COLO668 (cell line): ENCODE measurements at regions not wholly inside any gene's neighbourhood (a gene's known extent, or its start where the extent isn't known, plus 50 kb on each side); places are given as distances from the start of the nearest gene placed in this dataset.
A peak's percentile ranks its signal among the peaks of the same experiment; 100 is the strongest.

Source experiments
- DNase-seq: peaks from one replicate; lab custom pipeline; 2025; ENCODE audit not compliant: unreplicated experiment; lab: John Stamatoyannopoulos, UW

- DNase-seq = no peak
Measured at GRCh38 chr17:52758481-52758880, 600.0 kb upstream of the CA10 start.

- DNase-seq = no peak
Measured at GRCh38 chr17:52756746-52757145, 598.2 kb upstream of the CA10 start.

- no peak for DNase-seq
Measured at GRCh38 chr17:52754838-52755237, 596.3 kb upstream of the CA10 start.

GRCh38 chr17:52751051-52751450 is 592.5 kb upstream of the CA10 start:
- DNase-seq = peak; percentile 7

- DNase-seq = no peak
Measured at GRCh38 chr17:52744179-52744578, 585.7 kb upstream of the CA10 start.

DNA sequence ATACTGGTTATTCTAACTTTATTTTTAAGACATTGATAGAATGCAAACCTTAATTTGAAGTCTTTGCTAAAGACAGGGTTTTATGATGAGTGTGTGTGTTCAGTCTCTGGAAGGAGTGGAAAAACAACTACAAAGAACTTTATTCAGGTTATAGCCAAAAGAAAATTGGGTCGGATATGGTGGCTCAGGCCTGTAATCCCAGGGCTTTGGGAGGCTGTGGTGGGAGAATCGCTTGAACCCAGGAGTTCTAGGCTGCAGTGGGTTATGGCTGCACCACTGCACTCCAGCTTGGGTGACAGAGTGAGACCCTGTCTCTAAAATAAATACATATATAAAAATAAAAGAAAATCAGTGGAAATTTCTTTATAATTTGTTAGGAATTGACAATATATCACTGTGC is 581.5 kb upstream of the CA10 start:
- DNase-seq = no peak

DNA sequence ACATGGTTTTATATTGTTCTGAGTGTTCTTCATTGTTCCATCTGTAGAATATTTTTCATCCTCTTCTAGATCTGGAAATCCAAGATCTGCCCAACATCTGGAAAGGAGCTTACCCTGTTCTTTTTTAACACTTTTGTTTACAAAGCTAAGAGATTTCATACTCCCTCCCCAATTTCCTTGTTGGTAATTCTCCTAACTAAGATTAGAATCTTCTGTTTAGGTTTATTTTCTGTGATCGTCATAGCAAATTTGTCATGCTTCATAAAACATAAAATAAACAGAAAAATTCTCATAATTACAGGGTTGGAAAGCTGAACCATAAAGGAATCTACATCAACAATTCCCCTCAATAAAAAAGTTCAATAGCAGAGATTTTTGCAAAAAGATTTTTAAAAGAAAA is 580.3 kb upstream of the CA10 start:
- no peak for DNase-seq

DNA sequence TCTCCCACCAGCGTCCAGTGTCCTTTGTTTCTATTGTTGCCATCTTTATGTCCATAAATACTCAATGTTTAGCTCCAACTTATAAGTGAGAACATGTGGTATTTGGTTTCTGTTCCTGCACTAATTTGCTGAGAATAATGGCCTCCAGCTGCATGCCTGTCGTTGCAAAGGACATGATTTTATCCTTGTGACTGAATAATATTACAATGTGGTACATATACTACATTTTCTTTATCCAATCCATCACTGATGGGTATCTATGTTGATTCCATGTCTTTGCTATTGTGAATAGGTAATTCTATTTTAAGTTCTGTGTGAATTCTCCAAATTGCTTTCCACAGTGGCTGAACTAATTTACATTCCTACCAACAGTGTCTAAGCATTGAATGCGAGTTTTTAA is 578.6 kb upstream of the CA10 start:
- DNase-seq = no peak

DNA sequence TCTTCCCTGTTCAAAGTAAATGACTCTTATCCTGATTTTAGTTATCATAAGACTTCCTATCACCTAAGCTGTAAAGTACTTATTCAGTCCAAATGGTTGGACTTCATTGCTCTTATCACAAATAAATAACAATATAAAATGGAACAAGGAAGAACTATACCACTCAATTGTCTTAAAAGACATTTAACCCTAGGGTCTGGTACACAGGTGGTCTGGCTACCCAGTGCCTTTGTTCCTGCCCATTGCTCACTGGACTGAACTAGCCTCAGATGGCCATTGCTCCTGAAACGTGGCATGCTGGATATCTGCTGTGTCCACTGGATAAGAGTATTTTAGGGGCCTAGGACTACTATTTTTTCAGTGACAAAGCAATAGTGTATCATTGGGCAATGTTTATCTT is 574.3 kb upstream of the CA10 start:
- no peak for DNase-seq

DNA sequence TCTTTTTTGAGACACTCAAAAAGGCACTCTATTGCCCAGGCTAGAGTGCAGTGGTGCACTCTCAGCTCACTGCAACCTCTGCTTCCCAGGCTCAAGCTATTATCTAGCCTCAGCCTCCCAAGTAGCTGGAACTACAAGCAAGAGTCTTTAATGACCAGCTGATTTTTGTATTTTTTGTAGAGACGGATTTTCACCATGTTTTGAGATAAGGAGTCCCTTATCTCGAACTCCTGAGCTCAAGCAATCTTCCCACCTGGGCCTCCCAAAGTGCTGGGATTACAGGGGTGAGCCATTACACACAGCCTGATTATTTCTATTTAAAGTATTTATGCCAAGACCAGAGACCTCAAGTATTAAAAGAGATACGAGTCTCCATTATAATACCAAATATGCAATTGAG is 566.1 kb upstream of the CA10 start:
- DNase-seq = no peak

DNA sequence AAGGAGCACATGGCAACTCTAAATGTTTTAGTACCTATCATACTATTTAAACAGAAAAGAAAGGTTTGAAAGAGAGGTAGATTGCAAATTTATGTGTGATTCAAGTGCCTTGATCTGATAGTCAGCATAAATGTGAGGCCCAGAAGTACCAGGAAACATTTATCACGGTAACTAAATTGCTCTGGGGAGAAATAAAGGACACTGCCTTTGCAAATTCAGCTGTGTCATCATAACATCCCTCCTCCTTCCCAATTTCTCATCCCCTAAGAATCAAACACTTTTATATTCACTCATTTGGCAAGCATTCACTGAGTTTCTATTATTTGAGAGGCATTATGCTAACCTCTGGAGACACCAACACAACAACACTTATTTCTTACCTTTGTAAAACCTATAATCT is 563.4 kb upstream of the CA10 start:
- DNase-seq = no peak

GRCh38 chr17:52710363-52710901 is 551.9 kb upstream of the CA10 start:
- no peak for DNase-seq

DNA sequence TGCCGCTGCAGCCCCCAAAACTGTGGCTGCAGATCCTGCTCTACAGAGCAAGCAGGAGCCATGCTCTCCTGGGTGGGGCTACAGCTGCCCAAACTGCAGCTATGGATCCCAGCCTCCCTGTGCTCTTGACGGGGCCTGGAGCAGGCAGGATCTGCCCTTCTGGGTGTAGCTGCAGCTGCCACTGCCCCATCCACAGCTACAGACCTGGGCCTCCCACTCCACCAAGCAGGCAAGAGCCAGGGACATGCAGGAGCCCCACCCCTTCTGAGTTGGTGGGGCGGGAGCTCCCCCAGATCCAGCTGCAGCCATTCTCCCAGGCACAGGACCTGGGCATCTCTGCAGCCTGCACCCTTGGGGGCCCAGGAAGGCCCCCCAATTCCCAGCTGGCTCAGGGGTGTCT is 551.2 kb upstream of the CA10 start:
- no peak for DNase-seq

DNA sequence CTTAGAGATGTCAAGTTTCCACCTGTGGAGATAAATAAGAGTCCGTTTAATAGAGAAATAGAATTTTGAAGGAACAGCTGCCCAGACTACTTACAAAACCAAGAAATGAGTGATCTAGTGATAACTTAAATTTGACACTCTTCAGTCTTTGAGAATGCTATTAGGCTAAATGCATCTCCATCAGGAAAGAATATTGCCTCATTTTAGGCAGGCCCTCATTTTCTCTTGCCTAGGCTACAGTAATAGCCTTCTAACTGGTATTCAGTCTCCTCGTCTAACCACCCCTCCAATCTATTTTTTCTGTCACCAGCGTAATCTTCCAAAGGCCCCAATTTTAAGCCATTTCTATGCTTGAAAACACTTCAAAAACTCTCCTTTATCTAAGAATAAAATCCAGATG is 537.8 kb upstream of the CA10 start:
- DNase-seq = no peak

DNA sequence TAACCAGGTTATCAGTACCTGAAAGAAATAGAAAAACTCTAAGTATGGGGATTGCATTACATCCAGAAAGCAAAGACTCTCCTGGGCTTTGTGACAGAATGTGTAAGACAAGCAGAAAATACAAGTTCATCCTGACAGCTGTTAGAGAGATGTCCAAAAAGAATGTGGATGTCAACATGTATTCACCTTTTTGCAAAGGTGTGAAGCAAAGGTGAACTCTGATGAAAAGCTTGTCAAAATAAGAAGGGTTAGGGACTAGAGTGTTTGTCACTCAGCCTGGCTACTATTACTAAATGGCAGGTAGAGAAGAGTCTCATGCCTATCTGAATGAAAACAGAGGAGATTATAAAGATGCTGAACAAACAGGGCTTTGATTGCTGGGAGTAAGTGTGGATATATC is 527.6 kb upstream of the CA10 start:
- no peak for DNase-seq

GRCh38 chr17:52681480-52681879 is 523.0 kb upstream of the CA10 start:
- DNase-seq = no peak

DNA sequence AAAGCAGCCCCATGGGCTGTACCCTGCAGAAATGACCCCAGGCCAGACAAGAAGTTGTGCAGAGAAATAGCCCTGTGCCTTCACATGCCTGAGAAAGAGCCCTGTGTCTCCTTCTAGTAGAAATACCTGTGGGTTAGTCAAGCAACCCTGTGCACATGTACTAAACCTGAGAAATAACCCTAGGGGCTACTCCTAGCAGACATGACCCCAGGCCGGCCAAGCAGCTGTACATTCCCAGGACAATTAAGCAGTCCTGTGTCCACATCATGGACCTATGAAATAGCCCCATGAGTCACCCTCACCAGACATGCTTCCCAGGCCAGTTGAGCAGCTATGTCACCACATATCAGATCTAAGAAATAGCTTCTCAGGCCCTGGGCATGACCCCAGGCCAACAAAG is 519.7 kb upstream of the CA10 start:
- no peak for DNase-seq

GRCh38 chr17:52674686-52675085 is 516.2 kb upstream of the CA10 start:
- DNase-seq = no peak

- no peak for DNase-seq
Measured at GRCh38 chr17:52673791-52674190, 515.3 kb upstream of the CA10 start.

GRCh38 chr17:52666264-52666663 is 507.8 kb upstream of the CA10 start:
- DNase-seq = no peak

DNA sequence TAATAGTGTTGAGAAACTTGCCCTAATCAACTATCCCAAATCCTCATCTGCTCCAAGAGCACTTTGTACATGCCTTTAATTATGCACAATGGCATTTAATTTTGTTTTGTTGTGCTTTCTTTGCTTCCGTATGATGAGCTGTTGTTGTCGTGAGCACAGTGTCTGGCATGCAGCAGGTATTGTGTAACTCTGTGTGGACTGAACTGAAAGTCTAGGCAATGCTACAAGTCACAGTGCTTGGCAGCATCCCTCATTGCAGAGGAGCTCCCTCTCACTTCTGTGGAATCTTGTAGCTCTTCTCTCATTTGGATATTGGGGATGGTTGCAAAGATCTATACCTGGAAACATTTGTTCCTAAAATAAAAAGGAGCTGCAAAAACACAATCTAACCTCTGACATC is 502.2 kb upstream of the CA10 start:
- DNase-seq = no peak

- DNase-seq = no peak
Measured at GRCh38 chr17:52653014-52653413, 494.5 kb upstream of the CA10 start.

- peak; percentile 40 for DNase-seq
Measured at GRCh38 chr17:52648995-52649394, 490.5 kb upstream of the CA10 start.

- DNase-seq = no peak
Measured at GRCh38 chr17:52647411-52647810, 488.9 kb upstream of the CA10 start.
